Chondrocyte (in vitro differentiated cells): ENCODE measurements at regions not wholly inside any gene's neighbourhood (a gene's known extent, or its start where the extent isn't known, plus 50 kb on each side); places are given as distances from the start of the nearest gene placed in this dataset.

ENCODE experiments used
- DNase-seq: peaks from one replicate; pipeline ENCODE4 v3.0.0; 2021; ENCODE audit warnings: mixed read lengths, low spot score
- H3K27ac Mint-ChIP-seq: one replicate; pipeline ENCODE4 v1.8.0; 2021; ENCODE audit warnings: mild to moderate bottlenecking, moderate library complexity, mixed read lengths; ENCODE audit not compliant: unreplicated experiment
- H3K27me3 Mint-ChIP-seq: 2 replicates; pipeline ENCODE4 v1.8.0; 2021; ENCODE audit warnings: low read depth, mixed read lengths
- H3K36me3 Mint-ChIP-seq: 2 replicates; pipeline ENCODE4 v1.8.0; 2021; ENCODE audit warnings: low read depth, mixed read lengths
- H3K4me1 Mint-ChIP-seq: 2 replicates; pipeline ENCODE4 v1.8.0; 2021; ENCODE audit warnings: low read depth, mild to moderate bottlenecking, mixed read lengths
- H3K4me3 Mint-ChIP-seq: one replicate; pipeline ENCODE4 v1.8.0; 2021; ENCODE audit warnings: mild to moderate bottlenecking, moderate library complexity, mixed read lengths; ENCODE audit not compliant: unreplicated experiment
- H3K9me3 Mint-ChIP-seq: 2 replicates; pipeline ENCODE4 v1.8.0; 2021; ENCODE audit warnings: low read depth, mixed read lengths
- TF ChIP-seq, protein P1 (sequence below): fragments of 200-600 bp; sonication (generic); IDR thresholded peaks from 2 replicates; pipeline ENCODE4 v1.5.0; 2021; ENCODE audit warnings: antibody characterized with exemption, mild to moderate bottlenecking, moderate library complexity

GRCh38 chr3:117168896-117169295 lies 459.3 kb downstream of the TUSC7 start:
- TF ChIP-seq, protein P1, sequence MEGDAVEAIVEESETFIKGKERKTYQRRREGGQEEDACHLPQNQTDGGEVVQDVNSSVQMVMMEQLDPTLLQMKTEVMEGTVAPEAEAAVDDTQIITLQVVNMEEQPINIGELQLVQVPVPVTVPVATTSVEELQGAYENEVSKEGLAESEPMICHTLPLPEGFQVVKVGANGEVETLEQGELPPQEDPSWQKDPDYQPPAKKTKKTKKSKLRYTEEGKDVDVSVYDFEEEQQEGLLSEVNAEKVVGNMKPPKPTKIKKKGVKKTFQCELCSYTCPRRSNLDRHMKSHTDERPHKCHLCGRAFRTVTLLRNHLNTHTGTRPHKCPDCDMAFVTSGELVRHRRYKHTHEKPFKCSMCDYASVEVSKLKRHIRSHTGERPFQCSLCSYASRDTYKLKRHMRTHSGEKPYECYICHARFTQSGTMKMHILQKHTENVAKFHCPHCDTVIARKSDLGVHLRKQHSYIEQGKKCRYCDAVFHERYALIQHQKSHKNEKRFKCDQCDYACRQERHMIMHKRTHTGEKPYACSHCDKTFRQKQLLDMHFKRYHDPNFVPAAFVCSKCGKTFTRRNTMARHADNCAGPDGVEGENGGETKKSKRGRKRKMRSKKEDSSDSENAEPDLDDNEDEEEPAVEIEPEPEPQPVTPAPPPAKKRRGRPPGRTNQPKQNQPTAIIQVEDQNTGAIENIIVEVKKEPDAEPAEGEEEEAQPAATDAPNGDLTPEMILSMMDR: no peak
- H3K4me1 Mint-ChIP-seq: no peaks in the 10 kb centered on the region
- no peak overlapping the region for H3K27ac Mint-ChIP-seq
- H3K27me3 Mint-ChIP-seq: peaks cover 1% of the 10 kb centered on the region
- H3K36me3 Mint-ChIP-seq: no peaks in the 10 kb centered on the region
- no peaks in the 10 kb centered on the region for H3K9me3 Mint-ChIP-seq
- DNase-seq: no peak
- H3K4me3 Mint-ChIP-seq: no peak overlapping the region

DNA sequence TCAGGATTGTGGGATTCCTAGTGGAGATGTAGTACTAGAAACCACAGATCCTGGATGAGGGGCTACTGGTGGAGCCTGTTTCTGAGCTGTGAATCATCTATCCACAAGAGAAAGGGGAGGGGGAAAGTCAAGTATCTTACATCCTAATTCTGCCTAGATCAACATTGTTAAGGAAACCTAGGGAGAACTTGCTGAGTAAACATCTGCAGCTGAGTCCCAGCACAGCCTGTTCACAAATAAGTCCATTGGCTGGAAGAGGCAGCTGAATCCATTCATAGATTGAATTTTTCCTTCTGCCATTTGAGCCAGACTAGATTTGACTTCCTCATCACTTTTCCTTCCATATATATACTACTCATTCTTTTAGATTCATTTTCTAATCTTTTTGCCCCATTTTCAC lies 460.5 kb downstream of the TUSC7 start:
- H3K36me3 Mint-ChIP-seq: no peaks in the 10 kb centered on the region
- TF ChIP-seq, protein P1: no peak
- no peak for DNase-seq
- no peaks in the 10 kb centered on the region for H3K9me3 Mint-ChIP-seq
- peaks cover 1% of the 10 kb centered on the region for H3K27me3 Mint-ChIP-seq
- H3K4me1 Mint-ChIP-seq: no peaks in the 10 kb centered on the region
- no peak overlapping the region for H3K4me3 Mint-ChIP-seq
- no peak overlapping the region for H3K27ac Mint-ChIP-seq

DNA sequence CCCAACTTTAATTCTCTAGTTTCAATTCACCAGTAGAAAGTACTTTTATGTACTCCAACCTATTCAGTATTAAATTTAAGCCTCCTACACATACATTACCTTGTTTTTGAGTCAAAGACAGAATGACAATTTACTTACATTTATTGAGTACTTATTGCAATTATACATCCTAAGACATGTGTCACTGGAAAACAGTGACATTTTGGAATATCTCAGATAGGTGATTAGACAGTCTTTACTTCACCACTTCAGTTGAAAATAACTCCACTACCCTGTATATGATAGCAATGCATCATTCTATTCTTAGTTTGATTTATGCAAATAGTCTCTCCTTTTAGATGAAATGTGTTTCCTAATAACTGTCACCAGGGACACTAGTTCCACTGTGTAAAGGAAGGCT lies 461.5 kb downstream of the TUSC7 start:
- DNase-seq: no peak
- H3K27ac Mint-ChIP-seq: no peak overlapping the region
- no peaks in the 10 kb centered on the region for H3K4me1 Mint-ChIP-seq
- no peaks in the 10 kb centered on the region for H3K36me3 Mint-ChIP-seq
- no peaks in the 10 kb centered on the region for H3K9me3 Mint-ChIP-seq
- TF ChIP-seq, protein P1: no peak
- no peak overlapping the region for H3K4me3 Mint-ChIP-seq
- H3K27me3 Mint-ChIP-seq: peaks cover 1% of the 10 kb centered on the region

DNA sequence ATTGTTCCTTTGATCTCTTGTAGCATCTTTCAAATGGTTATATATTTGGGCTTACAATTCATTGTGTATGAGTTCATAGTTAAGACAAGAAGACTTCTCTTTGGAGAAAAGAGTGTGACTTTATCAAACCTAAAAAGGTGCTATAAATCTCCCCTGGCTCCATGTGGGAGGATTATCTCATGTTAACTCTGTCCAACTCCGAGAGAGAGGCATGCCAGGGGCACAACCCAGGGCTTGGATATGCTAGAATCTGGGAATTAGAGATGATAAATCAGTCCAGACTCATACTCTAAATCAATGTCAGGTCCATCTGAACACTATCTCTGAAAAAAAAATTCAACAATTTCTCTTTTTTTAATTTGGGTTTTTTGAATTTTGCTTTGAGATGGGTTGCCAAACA lies 462.8 kb downstream of the TUSC7 start:
- Mint-ChIP-seq H3K4me1 (no peaks in the 10 kb centered on the region), H3K36me3 (no peaks in the 10 kb centered on the region), H3K27me3 (peaks cover under 1% of the 10 kb centered on the region), H3K9me3 (no peaks in the 10 kb centered on the region), H3K4me3 (no peak overlapping the region), H3K27ac (no peak overlapping the region)
- DNase-seq: no peak
- TF ChIP-seq, protein P1: no peak

GRCh38 chr3:117181222-117181621 lies 471.6 kb downstream of the TUSC7 start:
- peaks cover 6% of the 10 kb centered on the region for H3K4me1 Mint-ChIP-seq
- peaks cover 4% of the 10 kb centered on the region for H3K27me3 Mint-ChIP-seq
- no peak for DNase-seq
- no peak overlapping the region for H3K27ac Mint-ChIP-seq
- H3K36me3 Mint-ChIP-seq: no peaks in the 10 kb centered on the region
- H3K4me3 Mint-ChIP-seq: no peak overlapping the region
- H3K9me3 Mint-ChIP-seq: no peaks in the 10 kb centered on the region
- TF ChIP-seq, protein P1: no peak
